ENCODE measurements at regions not wholly inside any gene's neighbourhood (a gene's known extent, or its start where the extent isn't known, plus 50 kb on each side); places are given as distances from the start of the nearest gene placed in this dataset.

GRCh38 chr3:182124187-182124586, 412.5 kb downstream of the SOX2 start:
- H3K4me3 ChIP-seq, result no peak overlapping the region
- no peaks in the 10 kb centered on the region for H3K36me3 ChIP-seq
- no peak for ATAC-seq (ENCODE audit: insufficient number of reproducible peaks, low FRiP score, low read depth)
- H3K4me1 ChIP-seq (ENCODE audit: control insufficient read depth in 1 of 2, low read depth in 2 of 2), result no peaks in the 10 kb centered on the region
- H3K9me3 ChIP-seq, result no peaks in the 10 kb centered on the region
- H3K27me3 ChIP-seq (replicated peaks; ENCODE audit: insufficient read depth), result no peaks in the 10 kb centered on the region
- TF ChIP-seq, protein P1, sequence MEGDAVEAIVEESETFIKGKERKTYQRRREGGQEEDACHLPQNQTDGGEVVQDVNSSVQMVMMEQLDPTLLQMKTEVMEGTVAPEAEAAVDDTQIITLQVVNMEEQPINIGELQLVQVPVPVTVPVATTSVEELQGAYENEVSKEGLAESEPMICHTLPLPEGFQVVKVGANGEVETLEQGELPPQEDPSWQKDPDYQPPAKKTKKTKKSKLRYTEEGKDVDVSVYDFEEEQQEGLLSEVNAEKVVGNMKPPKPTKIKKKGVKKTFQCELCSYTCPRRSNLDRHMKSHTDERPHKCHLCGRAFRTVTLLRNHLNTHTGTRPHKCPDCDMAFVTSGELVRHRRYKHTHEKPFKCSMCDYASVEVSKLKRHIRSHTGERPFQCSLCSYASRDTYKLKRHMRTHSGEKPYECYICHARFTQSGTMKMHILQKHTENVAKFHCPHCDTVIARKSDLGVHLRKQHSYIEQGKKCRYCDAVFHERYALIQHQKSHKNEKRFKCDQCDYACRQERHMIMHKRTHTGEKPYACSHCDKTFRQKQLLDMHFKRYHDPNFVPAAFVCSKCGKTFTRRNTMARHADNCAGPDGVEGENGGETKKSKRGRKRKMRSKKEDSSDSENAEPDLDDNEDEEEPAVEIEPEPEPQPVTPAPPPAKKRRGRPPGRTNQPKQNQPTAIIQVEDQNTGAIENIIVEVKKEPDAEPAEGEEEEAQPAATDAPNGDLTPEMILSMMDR (IDR thresholded peaks at IDR 0.05), result no peak
- H3K27ac ChIP-seq, result no peak overlapping the region
- DNase-seq (ENCODE audit: low spot score), result no peak

- no peaks in the 10 kb centered on the region for H3K9me3 ChIP-seq
- H3K36me3 ChIP-seq, result no peaks in the 10 kb centered on the region
- H3K27me3 ChIP-seq (replicated peaks; ENCODE audit: insufficient read depth), result no peaks in the 10 kb centered on the region
- H3K4me3 ChIP-seq, result no peak overlapping the region
- TF ChIP-seq, protein P1 (IDR thresholded peaks at IDR 0.05), result no peak
- H3K4me1 ChIP-seq (ENCODE audit: control insufficient read depth in 1 of 2, low read depth in 2 of 2), result no peaks in the 10 kb centered on the region
- no peak overlapping the region for H3K27ac ChIP-seq
- ATAC-seq (ENCODE audit: insufficient number of reproducible peaks, low FRiP score, low read depth) (no peak), DNase-seq (ENCODE audit: low spot score) (no peak)
Measured at GRCh38 chr3:182124716-182125115, 413.0 kb downstream of the SOX2 start.

DNA sequence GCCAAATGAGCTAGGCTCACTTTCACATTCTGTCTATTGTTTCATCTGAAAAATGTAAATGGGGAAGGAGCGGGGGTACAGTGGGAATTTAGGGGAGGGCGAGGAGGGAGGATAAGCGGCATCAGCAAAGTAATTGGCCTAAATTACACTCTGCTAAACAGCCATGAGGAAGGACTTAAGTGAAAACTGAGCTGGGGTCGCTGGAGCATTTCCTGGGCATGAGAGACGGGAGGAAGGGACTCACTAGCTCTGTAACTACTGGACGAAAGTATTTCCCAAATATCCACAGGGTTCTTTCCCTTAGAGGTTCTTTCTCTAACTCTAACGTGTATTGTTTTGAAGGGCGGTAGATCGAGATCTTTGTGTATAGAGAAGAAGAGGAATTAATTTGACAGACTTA, 418.0 kb downstream of the SOX2 start:
- Histone ChIP-seq H3K36me3 (no peaks in the 10 kb centered on the region), H3K9me3 (no peaks in the 10 kb centered on the region), H3K4me3 (no peak overlapping the region), H3K27me3 (replicated peaks; ENCODE audit: insufficient read depth) (no peaks in the 10 kb centered on the region), H3K27ac (no peak overlapping the region), H3K4me1 (ENCODE audit: control insufficient read depth in 1 of 2, low read depth in 2 of 2) (no peaks in the 10 kb centered on the region)
- ATAC-seq (ENCODE audit: insufficient number of reproducible peaks, low FRiP score, low read depth) (no peak), DNase-seq (ENCODE audit: low spot score) (no peak)
- TF ChIP-seq, protein P1 (IDR thresholded peaks at IDR 0.05), result no peak

- ATAC-seq (ENCODE audit: insufficient number of reproducible peaks, low FRiP score, low read depth) (no peak), DNase-seq (ENCODE audit: low spot score) (no peak)
- Histone ChIP-seq H3K27ac (no peak overlapping the region), H3K4me3 (no peak overlapping the region), H3K36me3 (no peaks in the 10 kb centered on the region), H3K9me3 (no peaks in the 10 kb centered on the region), H3K27me3 (replicated peaks; ENCODE audit: insufficient read depth) (no peaks in the 10 kb centered on the region), H3K4me1 (ENCODE audit: control insufficient read depth in 1 of 2, low read depth in 2 of 2) (no peaks in the 10 kb centered on the region)
- TF ChIP-seq, protein P1 (IDR thresholded peaks at IDR 0.05), result no peak
Measured at GRCh38 chr3:182133752-182134151, 422.0 kb downstream of the SOX2 start.

DNA sequence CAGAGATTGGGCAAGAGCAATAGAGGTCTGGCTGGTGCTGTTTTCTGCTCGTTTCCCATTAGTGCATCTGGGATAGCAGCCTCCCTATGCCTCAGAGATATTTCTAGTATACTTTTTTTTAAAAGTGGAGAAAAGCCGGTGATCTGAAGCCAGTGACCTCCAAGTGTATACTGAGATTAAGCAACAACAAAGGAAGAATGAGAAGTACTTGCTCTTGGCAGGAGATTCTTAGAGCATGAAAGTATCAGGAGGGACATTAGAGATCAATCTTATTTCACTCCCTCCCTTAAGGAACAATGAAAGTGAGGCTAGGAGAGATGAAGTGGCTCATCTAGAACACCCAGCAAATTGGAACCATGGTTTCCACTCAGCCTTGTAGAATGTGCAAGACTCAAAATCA, 423.3 kb downstream of the SOX2 start:
- TF ChIP-seq, protein P1 (IDR thresholded peaks at IDR 0.05), result no peak
- Histone ChIP-seq H3K9me3 (no peaks in the 10 kb centered on the region), H3K4me3 (no peak overlapping the region), H3K36me3 (no peaks in the 10 kb centered on the region), H3K4me1 (ENCODE audit: control insufficient read depth in 1 of 2, low read depth in 2 of 2) (no peaks in the 10 kb centered on the region), H3K27ac (no peak overlapping the region), H3K27me3 (replicated peaks; ENCODE audit: insufficient read depth) (no peaks in the 10 kb centered on the region)
- DNase-seq (ENCODE audit: low spot score) (no peak), ATAC-seq (ENCODE audit: insufficient number of reproducible peaks, low FRiP score, low read depth) (no peak)
